Breast epithelium (tissue), 4 donors: ENCODE measurements at regions not wholly inside any gene's neighbourhood (a gene's known extent, or its start where the extent isn't known, plus 50 kb on each side); places are given as distances from the start of the nearest gene placed in this dataset.

Experiments used
- DNase-seq, 2 donors: peaks; one replicate each; pipeline ENCODE4 v3.0.0-alpha.2; 2019; ENCODE audit warnings: low spot score in 2 of 2
- H3K27ac ChIP-seq, 2 donors: fragments of 200-600 bp; sonication (generic) in 1 of 2; one replicate each; pipeline ENCODE4 v1.5.1; 2016 to 2019; ENCODE audit warnings: mild to moderate bottlenecking in 1 of 2
- H3K27me3 ChIP-seq, 2 donors: fragments of 200-600 bp; sonication (generic) in 1 of 2; one replicate each; pipeline versions ENCODE4 v1.5.1 to v1.6.0; 2017 to 2019; ENCODE audit warnings: control low read depth in 1 of 2, mild to moderate bottlenecking in 1 of 2
- H3K36me3 ChIP-seq: fragments of 200-600 bp; one replicate; pipeline ENCODE4 v1.5.1; 2019
- H3K4me1 ChIP-seq, 2 donors: fragments of 200-600 bp; sonication (generic); one replicate each; pipeline ENCODE4 v1.5.1; 2016 to 2019; ENCODE audit warnings: control low read depth in 1 of 2
- H3K4me3 ChIP-seq, 3 donors: fragments of 200-600 bp; sonication (generic); 1 replicate in 2 of 3; 2 replicates in 1 of 3; pipeline ENCODE4 v1.5.1; 2016 to 2019; ENCODE audit warnings: mild to moderate bottlenecking in 3 of 3, moderate library complexity in 2 of 3
- H3K9me3 ChIP-seq, 2 donors: fragments of 200-600 bp; sonication (generic) in 1 of 2; one replicate each; pipeline ENCODE4 v1.5.1; 2016 to 2019; ENCODE audit warnings: control low read depth in 1 of 2
- POLR2A ChIP-seq: fragments of 450-650 bp; IDR thresholded peaks from one replicate; pipeline ENCODE4 v1.6.1; 2016; ENCODE audit warnings: antibody characterized with exemption, mild to moderate bottlenecking, moderate library complexity
- POLR2AphosphoS5 ChIP-seq, 3 donors: sonication (generic); formaldehyde crosslinking; IDR thresholded peaks; one replicate each; pipeline ENCODE4 v1.6.1; 2017; ENCODE audit warnings: antibody characterized with exemption in 3 of 3
- intact Hi-C: fragments of 100-400 bp; cut with DNase I; formaldehyde crosslinking; loops from one replicate; pipeline ENCODE4 v1.15.1; 2023; ENCODE audit warnings: low total_unique reads
- TF ChIP-seq, protein P1 (sequence below), 3 donors: fragments of 450-650 bp; IDR thresholded peaks; one replicate each; pipeline ENCODE4 v1.5.1; 2016 to 2017; ENCODE audit warnings: antibody characterized with exemption in 3 of 3, mild to moderate bottlenecking in 3 of 3, moderate library complexity in 3 of 3

DNA sequence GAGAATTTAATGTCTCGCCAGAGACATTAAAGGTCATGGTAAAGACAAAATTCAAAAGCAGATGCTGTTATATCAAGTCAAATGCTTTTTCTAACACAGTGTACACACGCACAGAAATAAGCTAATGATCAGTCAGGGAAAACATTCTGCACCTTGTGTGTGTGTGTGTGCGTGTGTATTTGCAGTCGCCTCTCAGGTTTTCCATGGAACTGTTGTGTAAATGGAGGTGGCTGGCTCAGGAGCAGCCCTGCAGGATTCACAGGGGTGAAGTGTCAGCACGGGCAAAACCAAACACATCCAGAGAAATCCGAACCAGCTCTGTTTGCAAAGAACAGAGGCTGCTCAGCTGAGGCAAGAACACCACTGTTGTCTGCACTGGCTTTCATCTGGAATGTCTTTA, 76.2 kb upstream of the YWHAQ start:
- TF ChIP-seq, protein P1, sequence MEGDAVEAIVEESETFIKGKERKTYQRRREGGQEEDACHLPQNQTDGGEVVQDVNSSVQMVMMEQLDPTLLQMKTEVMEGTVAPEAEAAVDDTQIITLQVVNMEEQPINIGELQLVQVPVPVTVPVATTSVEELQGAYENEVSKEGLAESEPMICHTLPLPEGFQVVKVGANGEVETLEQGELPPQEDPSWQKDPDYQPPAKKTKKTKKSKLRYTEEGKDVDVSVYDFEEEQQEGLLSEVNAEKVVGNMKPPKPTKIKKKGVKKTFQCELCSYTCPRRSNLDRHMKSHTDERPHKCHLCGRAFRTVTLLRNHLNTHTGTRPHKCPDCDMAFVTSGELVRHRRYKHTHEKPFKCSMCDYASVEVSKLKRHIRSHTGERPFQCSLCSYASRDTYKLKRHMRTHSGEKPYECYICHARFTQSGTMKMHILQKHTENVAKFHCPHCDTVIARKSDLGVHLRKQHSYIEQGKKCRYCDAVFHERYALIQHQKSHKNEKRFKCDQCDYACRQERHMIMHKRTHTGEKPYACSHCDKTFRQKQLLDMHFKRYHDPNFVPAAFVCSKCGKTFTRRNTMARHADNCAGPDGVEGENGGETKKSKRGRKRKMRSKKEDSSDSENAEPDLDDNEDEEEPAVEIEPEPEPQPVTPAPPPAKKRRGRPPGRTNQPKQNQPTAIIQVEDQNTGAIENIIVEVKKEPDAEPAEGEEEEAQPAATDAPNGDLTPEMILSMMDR (IDR thresholded peaks at IDR 0.05), result no peak
- TF ChIP-seq POLR2A (no peak), POLR2AphosphoS5 (IDR thresholded peaks at IDR 0.05) (no peak)
- H3K9me3 ChIP-seq, result peaks cover 6 to 9% of the 10 kb centered on the region in 2 donors
- no peaks in the 10 kb centered on the region for H3K27me3 ChIP-seq
- DNase-seq, result no peak
- intact Hi-C loops, result loop anchor here (5.0 kb wide), 1 partner anchor 835 kb away; no protein-coding TSS in a partner anchor
- no peaks in the 10 kb centered on the region for H3K4me1 ChIP-seq
- no peak overlapping the region for H3K27ac ChIP-seq
- H3K36me3 ChIP-seq, result no peaks in the 10 kb centered on the region
- H3K4me3 ChIP-seq, result no peak overlapping the region

DNA sequence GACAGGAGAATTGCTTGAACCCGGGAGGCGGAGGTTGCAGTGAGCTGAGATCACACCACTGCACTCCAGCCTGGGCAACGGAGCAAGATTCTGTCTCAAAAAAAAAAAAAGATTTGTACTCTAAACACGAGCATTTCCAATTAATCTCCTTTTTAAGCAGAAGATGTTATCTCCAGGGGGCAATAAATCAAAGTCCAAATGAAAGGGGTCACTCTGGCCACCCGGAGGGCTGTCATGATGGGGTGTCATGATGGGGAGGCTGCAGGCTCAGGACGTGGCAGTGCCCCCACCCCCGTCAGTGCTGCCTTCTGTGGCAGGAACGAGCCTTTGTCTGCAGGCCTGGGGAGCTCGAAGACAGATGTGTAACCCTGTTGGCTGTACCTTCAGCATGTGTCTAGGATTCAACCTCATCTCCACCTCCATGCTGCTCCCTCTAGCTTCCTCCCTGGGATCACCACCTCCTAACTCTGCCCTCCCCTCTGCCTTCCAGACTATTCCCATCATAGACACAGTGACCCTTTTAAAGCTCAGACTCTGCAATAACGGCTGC, 76.9 kb upstream of the YWHAQ start:
- Histone ChIP-seq H3K36me3 (no peaks in the 10 kb centered on the region), H3K27ac (no peak overlapping the region), H3K4me1 (no peaks in the 10 kb centered on the region), H3K9me3 (peaks cover 6 to 9% of the 10 kb centered on the region in 2 donors), H3K27me3 (no peaks in the 10 kb centered on the region), H3K4me3 (no peak overlapping the region)
- TF ChIP-seq, protein P1 (IDR thresholded peaks at IDR 0.05), result no peak
- TF ChIP-seq POLR2AphosphoS5 (IDR thresholded peaks at IDR 0.05) (no peak), POLR2A (no peak)
- no peak for DNase-seq
- intact Hi-C loops, result loop anchor here (5.0 kb wide), 1 partner anchor 835 kb away; no protein-coding TSS in a partner anchor

DNA sequence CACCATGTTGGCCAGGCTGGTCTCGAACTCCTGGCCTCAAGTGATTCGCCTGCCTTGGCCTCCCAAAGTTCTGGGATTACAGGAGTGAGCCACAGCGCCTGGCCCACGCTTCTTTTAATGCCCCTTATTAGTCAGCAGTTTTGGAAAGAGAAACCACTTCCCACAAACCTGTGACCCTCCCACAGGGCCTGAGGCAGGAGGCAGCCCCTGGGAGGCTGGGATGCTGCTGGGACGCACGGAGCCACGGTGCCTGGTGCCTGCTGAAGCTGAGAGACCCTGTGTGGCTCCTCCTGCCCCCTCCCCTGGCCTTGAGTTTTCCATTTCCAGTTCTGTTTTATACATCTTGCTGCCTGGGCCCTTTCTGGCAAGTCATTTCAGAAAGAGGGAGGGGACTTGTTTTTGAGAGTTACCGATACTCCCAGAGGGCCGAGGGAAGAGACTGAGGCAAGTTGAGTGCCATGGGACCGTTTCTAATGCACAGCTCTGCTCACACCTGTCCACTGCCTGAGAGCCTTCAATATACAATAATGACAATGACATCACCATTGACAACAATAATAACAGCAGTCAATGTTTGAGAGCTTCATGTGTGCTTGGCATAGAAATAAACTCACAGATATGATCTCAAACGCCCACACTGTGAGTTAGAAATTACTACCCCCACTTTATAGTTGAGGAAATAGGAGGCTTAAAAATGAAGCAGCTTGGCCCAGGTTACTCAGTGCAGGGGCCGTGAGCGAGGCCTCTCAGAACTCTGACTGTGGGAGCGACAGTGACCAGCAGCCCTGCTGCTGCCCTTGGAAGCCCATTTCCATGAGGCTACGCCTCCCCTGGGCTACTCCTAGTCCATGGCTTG, 78.1 kb upstream of the YWHAQ start:
- Histone ChIP-seq H3K36me3 (no peaks in the 10 kb centered on the region), H3K4me3 (no peak overlapping the region), H3K27ac (no peak overlapping the region), H3K4me1 (no peaks in the 10 kb centered on the region), H3K27me3 (no peaks in the 10 kb centered on the region), H3K9me3 (peaks cover 6 to 9% of the 10 kb centered on the region in 2 donors)
- intact Hi-C loops, result loop anchor here (5.0 kb wide), 1 partner anchor 837 kb away; no protein-coding TSS in a partner anchor
- no peak for DNase-seq
- TF ChIP-seq POLR2A (no peak), POLR2AphosphoS5 (IDR thresholded peaks at IDR 0.05) (no peak)
- TF ChIP-seq, protein P1 (IDR thresholded peaks at IDR 0.05), result no peak

DNA sequence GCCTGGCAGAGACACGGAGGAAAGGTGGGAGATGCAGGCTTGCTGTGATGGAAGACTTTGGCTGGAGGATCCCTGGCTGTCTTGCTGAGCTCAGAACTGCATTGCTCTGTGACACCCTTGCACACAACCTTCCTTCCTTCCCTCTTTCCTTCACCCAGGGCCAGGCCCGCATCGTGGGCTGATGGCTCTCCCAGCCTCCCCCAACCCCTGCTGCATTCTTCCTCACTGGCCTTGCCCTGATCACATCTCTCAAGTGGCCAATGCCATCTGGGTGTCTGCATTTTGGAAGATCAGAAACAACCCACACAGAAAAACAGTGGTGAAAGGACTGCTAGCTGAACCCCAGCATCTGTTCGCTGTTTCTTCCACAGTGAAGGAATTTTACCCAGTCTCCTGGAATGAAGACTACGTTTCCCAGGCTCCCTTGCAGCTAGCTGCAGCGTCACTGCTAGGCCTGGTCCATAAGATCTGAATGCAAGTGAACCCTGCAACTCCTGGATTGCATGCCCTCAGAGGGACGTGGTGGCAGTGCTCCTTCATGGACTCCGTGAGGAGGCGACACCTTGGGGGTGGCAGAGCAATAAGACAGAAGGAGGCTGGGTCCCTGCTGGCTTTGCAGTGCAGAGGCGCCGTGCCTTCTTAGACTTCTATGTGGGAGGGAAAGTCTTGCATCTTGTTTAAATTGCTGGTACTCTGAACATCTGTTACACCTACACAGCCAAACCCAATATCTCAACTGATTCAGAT, 78.9 kb upstream of the YWHAQ start:
- Histone ChIP-seq H3K4me1 (no peaks in the 10 kb centered on the region), H3K27me3 (no peaks in the 10 kb centered on the region), H3K4me3 (no peak overlapping the region), H3K36me3 (no peaks in the 10 kb centered on the region), H3K9me3 (peaks cover 6 to 9% of the 10 kb centered on the region in 2 donors), H3K27ac (no peak overlapping the region)
- intact Hi-C loops, result loop anchor here (5.0 kb wide), 1 partner anchor 837 kb away; no protein-coding TSS in a partner anchor
- TF ChIP-seq POLR2AphosphoS5 (IDR thresholded peaks at IDR 0.05) (no peak), POLR2A (no peak)
- TF ChIP-seq, protein P1 (IDR thresholded peaks at IDR 0.05), result no peak
- no peak for DNase-seq
